NAMALWA (cell line): ENCODE measurements at regions not wholly inside any gene's neighbourhood (a gene's known extent, or its start where the extent isn't known, plus 50 kb on each side); places are given as distances from the start of the nearest gene placed in this dataset.
"Not testable (repeated sequence)": the region's sequence is repeated elsewhere in the genome, so short reads cannot be mapped to it uniquely, and the experiment has no call there.

Source experiments
- DNase-seq: peaks from one replicate; pipeline ENCODE4 v3.0.0-alpha.2; 2015; ENCODE audit warnings: low spot score

DNA sequence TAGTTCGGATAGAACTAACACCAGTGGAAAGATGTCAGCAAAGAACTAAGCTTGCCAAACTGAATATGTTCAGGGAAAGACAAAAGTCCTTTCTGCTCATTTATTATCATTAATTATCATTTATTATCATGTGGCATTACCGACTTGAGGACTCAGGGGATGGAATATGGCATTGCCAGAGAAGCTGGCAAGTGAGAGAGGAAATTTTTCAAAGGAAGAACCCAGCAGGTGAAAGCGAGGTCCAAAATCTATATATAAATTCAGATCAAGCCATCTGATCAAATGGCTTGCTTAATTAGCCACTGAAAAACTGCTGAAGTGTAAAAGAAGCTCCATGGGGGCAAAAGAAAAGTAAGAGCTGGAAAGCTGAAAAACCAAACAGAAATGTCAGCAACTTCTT, 1049.6 kb upstream of the SEMA6A start:
- no peak for DNase-seq

DNA sequence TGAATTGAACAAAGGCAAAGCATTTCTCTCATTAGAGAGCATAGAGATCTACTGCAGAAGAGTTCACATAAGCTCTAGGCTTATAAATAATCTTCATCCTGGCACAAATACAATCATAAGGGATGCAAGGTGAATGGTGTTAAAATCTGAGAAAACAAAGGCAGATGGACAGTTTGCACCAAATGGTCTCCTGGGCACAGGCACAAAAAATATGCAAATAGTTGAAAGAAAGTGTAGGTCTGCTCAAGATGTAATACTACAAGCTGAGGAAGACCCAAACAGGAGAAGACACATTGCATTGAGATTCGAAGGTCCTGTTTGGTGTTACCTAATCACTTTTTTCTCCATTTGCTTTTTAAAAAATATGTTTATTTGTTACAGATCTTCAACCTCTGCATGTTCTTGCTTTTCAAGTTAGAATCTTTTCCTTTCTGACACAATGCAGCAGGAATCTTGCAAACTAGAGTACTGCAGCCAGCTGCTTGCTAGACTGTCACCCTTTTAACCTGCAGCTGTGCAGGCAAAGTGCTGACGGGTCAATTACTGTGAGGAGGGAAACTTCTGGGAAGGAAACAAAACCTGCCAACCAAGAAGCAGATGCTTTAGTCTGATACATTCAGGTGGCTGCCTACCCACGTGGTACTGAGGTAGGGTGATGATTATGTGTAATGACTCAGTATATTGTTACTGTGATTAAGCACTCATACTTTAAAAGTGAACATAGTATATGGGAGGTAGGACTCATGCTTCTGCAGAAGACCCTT, 1048.6 kb upstream of the SEMA6A start:
- no peak for DNase-seq

DNA sequence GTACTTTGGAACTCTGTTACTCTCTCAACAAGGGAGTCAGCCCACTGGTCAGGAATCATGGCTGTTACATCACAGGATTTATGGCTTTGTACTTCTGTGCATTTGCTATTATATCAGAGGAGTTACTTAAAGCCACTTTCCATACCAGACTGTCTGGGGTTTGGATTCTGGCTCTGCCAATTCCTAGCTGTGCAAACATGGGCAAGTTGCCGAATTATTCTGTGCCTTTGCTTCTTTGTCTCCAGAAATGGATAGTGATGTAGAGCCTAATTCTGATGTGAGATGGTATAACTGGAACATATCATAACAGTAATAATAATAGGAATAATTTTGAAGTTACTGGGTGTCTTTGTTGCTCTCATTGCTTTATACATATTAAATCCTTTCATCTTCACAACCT, 1047.3 kb upstream of the SEMA6A start:
- no peak for DNase-seq

DNA sequence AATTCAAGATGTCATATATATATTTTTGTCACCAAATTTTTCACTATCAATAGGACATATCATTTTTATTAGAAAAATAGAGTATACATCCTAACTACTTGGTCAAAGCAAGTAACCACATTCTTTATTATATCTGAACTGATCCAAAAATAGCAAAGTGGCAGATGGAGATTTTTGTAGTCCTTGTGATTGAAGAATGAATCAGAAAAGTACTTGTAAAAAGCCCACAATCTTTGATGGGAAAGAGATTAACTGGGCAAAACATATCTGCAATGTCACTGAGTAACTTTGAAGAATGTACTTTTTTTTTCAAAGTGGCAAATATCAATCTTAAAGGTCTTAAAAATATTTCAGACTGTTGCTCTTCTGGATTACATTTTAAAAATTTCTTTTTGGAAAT, 1040.6 kb upstream of the SEMA6A start:
- no peak for DNase-seq

DNA sequence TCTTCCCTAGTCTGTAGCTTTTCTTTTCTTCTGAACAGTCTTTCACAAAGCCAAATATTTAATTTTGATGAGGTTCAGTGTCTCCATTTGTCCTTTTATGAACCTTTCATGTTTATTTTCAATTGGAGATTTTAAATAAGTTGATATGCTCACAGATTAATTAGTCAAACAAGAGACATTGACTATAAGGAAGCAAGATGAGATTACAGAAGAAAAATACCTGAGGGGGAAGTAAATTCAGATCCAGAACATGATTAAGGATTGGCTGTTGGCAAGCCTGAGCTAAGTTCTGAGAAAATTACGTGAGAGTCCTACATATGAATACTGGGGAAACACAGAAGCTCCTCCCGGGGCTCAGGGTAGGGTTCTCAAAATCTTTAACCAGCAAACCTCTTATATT, 1039.8 kb upstream of the SEMA6A start:
- DNase-seq, result no peak

DNA sequence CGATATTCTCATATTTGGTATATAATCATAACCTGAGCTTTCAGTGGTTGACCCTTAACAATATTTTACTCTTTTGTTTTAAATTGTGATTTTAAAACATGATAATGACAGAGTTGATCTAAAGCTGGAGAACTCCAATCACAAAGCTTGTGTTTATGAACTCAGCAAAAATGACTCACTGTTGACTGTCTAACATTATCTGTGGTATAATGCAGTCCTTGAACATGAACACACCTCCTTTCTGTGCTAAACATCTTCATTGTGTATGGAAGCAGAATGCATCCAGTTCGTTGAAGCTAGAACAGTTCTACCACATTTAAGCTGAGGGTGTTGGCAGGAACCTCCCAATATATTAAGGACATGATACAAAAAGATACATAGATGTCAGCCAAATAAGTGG, 1030.2 kb upstream of the SEMA6A start:
- DNase-seq, result no peak

DNA sequence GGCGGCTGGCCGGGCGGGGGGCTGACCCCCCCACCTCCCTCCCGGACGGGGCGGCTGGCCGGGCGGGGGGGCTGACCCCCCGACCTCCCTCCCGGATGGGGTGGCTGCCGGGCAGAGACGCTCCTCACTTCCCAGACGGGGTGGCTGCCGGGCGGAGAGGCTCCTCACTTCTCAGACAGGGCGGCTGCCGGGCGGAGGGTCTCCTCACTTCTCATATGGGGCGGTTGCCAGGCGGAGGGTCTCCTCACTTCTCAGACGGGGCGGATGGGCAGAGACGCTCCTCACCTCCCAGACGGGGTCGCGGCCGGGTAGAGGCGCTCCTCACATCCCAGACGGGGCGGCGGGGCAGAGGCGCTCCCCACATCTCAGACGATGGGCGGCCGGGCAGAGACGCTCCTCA, 1025.2 kb upstream of the SEMA6A start:
- DNase-seq, result not testable (repeated sequence)

DNA sequence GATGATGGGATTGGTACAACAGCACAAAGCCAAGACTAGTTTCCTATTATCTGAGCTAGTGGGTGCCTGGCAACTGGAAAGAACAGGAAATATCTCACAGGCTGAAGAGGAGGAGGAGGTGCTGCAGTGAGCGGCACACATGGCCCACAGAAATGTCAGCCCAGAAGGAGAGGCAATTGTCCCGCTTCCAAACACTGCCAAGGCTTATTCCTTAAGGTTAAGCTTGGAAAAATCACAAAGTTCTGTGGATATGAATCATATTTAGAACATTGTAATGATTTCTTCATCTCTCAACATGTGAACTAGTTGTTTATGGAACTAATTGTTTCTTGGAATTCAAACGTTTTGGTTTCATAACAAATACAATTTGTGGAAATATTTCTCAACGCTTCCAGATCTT, 1019.5 kb upstream of the SEMA6A start:
- DNase-seq, result no peak

DNA sequence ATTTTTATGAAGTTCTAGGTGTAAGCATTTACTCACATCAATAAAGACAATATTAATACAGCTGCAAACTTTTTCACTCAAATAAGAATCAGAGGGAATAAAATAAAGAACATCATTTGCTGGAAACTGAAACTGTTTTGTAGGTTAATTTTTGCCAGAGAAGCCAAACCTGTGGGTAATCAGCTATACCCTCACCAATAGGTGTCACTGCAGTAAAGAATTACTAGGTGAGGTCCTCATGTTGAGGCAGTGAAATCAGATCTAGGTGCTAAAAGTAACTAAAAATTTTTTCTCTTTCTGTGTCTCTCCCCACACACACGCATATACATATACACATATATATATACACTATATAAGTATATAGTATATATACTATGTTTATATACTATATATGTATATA, 1016.3 kb upstream of the SEMA6A start:
- peak; percentile 38 for DNase-seq

DNA sequence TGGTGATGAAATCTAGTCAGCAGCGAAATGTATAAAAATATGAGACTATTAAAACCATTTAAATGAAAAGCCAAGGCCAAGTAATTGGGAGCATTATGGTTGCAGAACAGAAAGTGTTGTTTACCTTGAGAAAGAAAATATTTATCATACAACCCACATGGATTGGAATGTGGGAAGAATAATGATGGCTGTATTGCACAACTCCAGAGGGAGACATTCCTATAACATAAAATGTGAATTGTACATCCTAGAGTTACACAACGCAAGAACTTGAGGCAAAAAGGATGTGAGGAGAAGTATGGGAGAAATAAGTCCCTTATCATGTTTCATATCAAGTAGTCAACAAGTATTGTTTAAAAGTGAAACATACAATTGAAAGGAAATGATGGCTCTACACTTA, 1014.0 kb upstream of the SEMA6A start:
- no peak for DNase-seq

DNA sequence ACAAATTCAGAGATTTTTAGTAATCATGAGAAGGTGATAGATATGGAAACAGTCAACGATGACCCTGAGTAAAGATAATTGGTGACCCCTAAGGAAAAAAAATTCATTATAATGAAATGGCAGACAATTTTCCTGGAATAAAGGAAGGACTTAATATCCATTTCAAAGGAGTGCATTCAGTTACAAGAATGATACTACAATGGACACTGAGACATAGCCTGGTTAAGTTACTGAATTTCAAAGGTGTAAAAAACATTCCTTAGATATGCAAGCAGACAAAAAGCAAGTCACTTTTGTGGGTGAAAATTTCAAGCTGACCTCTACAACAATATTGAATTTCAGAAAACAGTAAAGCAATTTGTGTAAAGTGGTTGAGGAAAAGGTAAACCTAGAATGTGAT, 1012.5 kb upstream of the SEMA6A start:
- DNase-seq, result no peak

DNA sequence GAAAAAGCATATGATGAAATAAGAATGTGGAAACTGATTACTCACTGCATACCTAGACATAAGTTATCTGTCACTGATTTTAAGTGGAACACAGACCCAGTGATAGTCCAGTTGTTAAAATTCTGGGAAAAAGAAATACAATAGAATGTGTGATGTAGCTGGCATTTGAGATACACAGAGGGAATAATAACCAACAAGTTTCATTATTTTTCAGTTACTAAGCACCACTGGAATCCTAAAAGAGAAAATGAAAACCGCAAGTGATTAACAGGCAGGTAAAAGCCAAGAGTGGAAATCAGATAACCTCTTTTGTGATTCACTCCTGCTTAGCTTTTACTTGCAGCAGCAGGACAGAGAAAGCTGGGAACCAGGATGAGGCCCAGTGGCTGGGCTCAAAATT, 994.0 kb upstream of the SEMA6A start:
- no peak for DNase-seq

DNA sequence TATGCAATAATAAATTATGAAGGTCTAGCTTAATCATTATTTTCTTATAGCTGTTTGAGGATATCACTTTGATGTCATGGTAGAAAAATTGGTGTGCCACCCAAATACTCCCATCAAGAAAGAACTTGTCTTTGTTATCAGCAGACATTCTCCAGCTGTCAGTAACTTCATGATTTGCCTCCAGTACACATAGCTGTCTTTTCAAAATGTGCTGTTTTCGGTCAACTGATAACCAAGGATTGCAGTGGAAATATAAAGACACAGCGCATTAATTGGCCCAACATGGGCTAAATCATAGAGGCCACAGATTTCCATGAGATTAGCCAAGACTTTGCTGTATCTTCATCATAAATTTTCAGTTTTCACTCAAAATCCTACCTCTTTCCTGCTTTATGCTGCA, 993.5 kb upstream of the SEMA6A start:
- DNase-seq, result no peak

DNA sequence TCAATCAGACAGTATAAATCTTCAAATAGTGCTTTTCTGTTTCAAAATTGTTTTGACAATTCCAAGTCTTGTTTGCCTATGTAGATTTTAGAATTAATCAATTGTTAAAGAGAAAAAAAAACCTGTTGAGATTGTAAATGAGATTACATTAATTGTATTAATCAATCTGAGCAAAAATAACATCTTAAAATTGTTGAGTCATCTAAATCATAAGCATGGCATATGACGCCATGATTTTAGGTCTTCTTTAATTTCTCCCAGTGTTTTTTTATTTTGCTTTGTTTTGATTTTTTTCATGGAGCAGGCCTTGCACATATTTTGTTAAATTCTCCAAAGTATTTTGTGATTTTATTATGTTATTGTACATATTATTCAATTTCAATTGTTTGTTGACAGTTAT, 988.0 kb upstream of the SEMA6A start:
- DNase-seq, result no peak

DNA sequence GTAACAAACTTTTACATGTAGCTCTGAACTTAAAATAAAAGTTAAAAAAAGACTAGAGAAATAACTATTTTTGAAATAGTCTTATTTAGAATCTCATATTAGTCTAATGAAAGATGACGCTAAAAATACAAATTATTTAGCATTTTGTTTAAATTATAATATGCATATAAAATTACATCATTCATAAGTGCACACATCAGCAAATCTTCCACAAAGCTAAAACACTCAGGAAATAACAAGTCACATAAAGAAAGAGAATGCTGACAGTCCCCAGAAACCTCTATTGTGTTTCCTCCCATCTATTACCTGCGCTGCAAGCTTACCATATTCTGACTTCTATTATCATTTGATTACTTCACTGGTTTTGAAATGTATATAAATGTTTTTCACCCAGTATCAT, 986.9 kb upstream of the SEMA6A start:
- DNase-seq, result no peak

DNA sequence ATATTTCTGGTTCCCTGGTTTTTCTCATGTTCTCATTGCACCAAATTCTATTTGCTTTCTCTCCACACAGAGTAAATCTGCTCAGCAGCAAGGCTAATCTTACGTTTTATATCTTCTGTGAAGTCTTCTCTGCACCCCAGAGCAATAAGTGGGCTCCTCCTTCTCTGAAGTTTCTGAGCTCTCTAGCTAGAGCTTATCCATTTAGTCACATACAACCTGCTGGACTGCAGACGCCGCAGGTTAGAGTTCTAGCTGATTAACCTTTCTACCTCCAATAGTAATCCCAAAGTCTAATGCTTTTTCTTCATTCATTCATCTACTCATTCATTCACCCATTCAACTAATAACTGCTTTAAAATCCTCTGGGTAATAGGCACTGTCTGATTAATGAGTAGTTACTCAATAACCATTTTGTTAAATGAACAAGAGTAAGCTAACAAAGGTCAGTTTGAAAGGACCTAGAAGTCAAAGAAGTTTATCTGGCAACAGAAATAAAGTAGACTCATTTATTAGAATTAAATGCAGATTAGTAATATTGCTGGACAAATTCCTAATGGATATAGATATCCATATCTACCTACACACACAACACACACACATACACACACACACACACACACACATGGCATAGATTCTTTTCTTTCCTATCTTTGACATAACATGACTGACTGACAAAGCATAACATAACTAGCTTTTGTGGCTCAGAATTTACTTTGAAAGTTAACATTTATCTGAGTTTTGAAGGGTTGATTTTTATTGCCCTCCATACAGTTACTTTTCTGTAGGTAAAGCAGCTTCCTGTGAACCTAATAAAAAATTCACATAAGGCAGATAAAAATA, 984.6 kb upstream of the SEMA6A start:
- DNase-seq, result no peak

DNA sequence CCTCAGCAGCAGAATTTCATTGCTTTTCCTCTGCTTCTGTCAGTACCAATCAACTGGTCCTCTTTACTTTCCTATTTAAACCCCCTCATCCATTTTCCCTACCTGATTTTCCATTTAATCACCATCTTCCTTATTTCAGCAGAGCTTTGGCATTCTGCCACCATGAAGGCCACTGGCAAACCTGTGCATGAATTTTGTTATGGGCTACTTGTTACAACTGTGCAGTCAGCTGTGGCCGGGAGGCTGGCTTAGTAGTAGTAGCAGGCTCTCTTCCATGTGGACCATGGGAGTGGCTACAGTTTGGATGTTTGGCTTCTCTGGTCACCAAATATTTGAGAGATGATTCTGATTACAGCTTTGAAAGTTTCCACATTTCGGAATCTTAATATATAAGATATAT, 976.6 kb upstream of the SEMA6A start:
- no peak for DNase-seq

DNA sequence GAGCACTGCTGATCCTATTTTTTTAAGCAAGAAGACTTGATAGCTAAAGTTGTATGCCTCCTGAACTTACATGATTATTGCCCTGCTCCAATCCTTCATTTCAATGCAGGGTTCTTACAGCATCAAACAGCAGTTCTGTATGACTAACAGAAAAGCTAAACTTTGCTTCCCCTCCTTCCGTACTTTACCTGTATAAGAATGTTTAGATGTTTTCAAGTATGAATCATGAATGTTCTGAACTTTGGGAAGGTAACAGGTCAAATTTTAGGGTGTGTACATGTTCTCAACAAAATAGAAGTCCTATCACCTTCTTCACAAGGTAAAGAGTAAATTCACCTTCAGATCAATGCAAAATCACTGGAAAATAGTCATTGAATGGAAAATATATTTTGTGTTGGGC, 972.6 kb upstream of the SEMA6A start:
- DNase-seq, result no peak

DNA sequence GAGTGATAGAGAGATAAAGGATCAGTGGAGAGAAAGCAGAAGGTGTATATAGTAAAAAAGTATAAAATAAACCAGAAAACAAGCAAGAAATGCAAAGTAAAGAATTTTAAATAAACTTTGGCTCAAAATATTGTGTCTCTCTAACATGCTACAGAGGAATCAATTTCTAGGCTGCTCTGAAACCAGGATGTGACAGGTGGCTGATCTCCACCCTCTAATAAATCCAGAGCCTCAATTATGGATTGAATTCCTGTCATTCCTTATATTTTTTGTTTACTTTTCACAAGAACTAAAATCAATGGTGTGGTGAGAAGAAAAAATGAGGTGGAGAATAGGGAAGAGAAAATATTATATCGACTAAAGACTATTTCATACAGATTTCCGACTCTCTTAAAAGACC, 965.1 kb upstream of the SEMA6A start:
- DNase-seq, result no peak

DNA sequence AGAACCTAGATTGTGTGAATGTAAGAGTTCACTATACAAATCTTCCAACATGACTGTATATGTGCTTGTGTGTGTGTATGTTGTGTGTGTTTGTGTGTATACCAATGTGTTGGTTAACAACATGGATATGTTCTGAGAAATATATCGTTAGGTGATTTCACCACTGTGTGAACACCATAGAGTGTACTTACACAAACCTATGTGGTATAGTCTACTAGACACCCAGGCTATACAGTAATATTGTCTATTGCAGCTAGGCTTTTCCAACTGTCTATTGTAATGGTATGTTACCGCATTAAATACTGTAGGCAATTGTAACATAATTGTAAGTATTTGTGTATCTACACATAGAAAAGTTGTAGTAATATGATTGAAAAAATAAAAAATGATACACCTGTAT, 959.2 kb upstream of the SEMA6A start:
- DNase-seq, result no peak

DNA sequence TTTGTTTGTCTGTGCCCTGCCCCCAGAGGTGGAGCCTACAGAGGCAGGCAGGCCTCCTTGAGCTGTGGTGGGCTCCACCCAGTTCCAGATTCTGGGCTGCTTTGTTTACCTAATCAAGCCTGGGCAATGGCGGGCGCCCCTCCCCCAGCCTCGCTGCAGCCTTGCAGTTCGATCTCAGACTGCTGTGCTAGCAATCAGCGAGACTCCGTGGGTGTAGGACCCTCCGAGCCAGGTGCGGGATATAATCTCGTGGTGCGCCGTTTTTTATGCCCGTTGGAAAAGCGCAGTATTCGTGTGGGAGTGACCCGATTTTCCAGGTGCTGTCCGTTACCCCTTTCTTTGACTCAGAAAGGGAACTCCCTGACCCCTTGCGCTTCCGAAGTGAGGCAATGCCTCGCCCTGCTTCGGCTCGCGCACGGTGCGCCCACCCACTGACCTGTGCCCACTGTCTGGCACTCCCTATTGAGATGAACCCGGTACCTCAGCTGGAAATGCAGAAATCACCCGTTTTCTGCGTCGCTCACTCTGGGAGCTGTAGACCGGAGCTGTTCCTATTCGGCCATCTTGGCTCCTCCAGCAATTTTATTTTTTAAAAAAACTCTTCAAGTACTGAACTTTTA, 958.5 kb upstream of the SEMA6A start:
- DNase-seq, result not testable (repeated sequence)

DNA sequence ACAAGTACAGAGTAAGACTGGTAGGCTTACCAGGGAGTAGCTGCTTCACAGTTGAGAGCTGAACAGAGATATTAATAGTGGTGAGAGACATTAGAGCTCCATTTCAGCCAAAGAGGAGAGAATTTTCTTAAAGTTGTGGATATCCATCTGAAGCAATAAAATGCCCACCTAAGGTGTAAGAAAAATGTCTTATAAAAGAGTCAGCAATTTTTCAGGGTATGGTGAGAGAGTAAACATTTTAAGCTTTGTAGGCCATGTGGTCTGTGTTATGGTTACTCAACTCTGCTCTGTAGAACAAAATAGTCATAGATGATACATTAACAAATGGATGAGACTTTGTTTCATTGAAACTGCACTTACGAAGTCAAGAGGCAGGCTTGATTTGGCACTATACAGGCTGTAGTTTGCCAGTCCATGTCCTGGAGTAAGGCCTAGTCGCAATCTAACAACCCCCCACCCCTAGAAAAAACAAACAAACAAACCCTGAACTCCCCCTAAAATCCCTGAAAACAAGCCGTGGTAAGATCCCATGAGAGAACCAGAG, 945.4 kb upstream of the SEMA6A start:
- DNase-seq, result no peak

DNA sequence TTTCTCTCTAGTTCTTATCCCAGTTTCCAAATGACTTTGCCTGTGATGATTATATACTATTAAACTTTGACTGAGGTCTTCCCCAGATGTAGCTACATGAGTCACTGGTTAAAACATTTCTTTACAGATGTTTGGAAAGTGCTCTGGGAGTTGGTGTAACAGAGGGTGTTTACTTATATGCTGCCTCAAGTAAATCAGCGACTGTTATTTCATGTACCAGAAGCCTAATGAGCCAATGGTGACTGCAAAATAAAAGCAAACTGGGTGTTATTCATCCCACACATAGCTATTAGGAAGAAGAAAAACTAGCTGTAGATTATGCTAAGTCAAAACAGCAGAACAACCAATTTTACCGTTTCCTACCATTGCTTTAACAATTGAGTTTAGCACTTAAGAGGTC, 929.7 kb upstream of the SEMA6A start:
- DNase-seq, result no peak
